Hematopoietic multipotent progenitor cell treated with erythropoietin and hydrocortisone succinate and interleukin-3 and kit ligand, for 15 days (in vitro differentiated cells): ENCODE measurements at regions not wholly inside any gene's neighbourhood (a gene's known extent, or its start where the extent isn't known, plus 50 kb on each side); places are given as distances from the start of the nearest gene placed in this dataset.

Experiments used
- DNase-seq: peaks from one replicate; pipeline ENCODE4 v3.0.0-alpha.2; 2015; ENCODE audit warnings: low spot score

GRCh38 chr20:21836346-21836745 is 130.9 kb downstream of the PAX1 start:
- DNase-seq, result no peak

GRCh38 chr20:21835042-21835441 is 129.6 kb downstream of the PAX1 start:
- no peak for DNase-seq

GRCh38 chr20:21832442-21833385 is 127.2 kb downstream of the PAX1 start:
- DNase-seq, result no peak

GRCh38 chr20:21826976-21827375 is 121.5 kb downstream of the PAX1 start:
- DNase-seq, result no peak

GRCh38 chr20:21821358-21821757 is 115.9 kb downstream of the PAX1 start:
- no peak for DNase-seq

- DNase-seq, result no peak
Observed at GRCh38 chr20:21820688-21821087, 115.2 kb downstream of the PAX1 start.

GRCh38 chr20:21820045-21820444 is 114.6 kb downstream of the PAX1 start:
- DNase-seq, result no peak

- DNase-seq, result no peak
Observed at GRCh38 chr20:21812379-21812778, 106.9 kb downstream of the PAX1 start.

- no peak for DNase-seq
Observed at GRCh38 chr20:21809961-21810523, 104.6 kb downstream of the PAX1 start.

GRCh38 chr20:21808863-21809664 is 103.6 kb downstream of the PAX1 start:
- DNase-seq, result peak; percentile 27

GRCh38 chr20:21808139-21808538 is 102.7 kb downstream of the PAX1 start:
- no peak for DNase-seq

GRCh38 chr20:21804802-21805201 is 99.3 kb downstream of the PAX1 start:
- DNase-seq, result no peak

- DNase-seq, result no peak
Observed at GRCh38 chr20:21801193-21801592, 95.7 kb downstream of the PAX1 start.

GRCh38 chr20:21798384-21798783 is 92.9 kb downstream of the PAX1 start:
- no peak for DNase-seq

GRCh38 chr20:21796059-21796458 is 90.6 kb downstream of the PAX1 start:
- DNase-seq, result no peak

- no peak for DNase-seq
Observed at GRCh38 chr20:21788082-21788481, 82.6 kb downstream of the PAX1 start.

- DNase-seq, result no peak
Observed at GRCh38 chr20:21781446-21782075, 76.1 kb downstream of the PAX1 start.

- DNase-seq, result no peak
Observed at GRCh38 chr20:21780528-21780927, 75.1 kb downstream of the PAX1 start.
